ENCODE measurements at regions not wholly inside any gene's neighbourhood (a gene's known extent, or its start where the extent isn't known, plus 50 kb on each side); places are given as distances from the start of the nearest gene placed in this dataset.

DNA sequence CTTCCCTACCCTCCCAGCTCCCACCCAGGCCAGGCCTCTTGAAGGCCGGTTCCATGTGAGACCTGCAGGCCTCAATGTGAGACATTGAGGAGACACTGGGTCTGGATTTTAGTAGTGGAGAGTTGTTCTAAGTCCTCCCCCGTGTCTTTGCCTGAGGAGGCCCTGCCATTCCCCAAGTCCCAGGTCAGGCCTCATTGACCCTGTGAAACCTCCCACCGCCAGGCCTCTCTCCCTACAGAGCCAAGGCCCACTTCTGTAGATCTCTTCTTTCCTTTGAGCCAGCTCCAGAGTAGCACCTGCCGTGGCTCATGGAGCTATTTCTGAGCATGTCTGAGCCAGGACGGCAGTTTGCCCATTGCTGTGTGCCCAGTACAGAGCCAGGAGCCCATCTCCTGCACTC is 1419.6 kb downstream of the TBC1D22A start:
- no peak for DNase-seq (ENCODE audit: low read depth)
- TF ChIP-seq, protein P1, sequence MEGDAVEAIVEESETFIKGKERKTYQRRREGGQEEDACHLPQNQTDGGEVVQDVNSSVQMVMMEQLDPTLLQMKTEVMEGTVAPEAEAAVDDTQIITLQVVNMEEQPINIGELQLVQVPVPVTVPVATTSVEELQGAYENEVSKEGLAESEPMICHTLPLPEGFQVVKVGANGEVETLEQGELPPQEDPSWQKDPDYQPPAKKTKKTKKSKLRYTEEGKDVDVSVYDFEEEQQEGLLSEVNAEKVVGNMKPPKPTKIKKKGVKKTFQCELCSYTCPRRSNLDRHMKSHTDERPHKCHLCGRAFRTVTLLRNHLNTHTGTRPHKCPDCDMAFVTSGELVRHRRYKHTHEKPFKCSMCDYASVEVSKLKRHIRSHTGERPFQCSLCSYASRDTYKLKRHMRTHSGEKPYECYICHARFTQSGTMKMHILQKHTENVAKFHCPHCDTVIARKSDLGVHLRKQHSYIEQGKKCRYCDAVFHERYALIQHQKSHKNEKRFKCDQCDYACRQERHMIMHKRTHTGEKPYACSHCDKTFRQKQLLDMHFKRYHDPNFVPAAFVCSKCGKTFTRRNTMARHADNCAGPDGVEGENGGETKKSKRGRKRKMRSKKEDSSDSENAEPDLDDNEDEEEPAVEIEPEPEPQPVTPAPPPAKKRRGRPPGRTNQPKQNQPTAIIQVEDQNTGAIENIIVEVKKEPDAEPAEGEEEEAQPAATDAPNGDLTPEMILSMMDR (IDR thresholded peaks at IDR 0.05; ENCODE audit: control insufficient read depth, insufficient read depth, low read depth, low read length, missing control alignments) = no peak
- H3K4me3 ChIP-seq (ENCODE audit: control insufficient read depth, low read depth, low read length) = no peak overlapping the region

DNA sequence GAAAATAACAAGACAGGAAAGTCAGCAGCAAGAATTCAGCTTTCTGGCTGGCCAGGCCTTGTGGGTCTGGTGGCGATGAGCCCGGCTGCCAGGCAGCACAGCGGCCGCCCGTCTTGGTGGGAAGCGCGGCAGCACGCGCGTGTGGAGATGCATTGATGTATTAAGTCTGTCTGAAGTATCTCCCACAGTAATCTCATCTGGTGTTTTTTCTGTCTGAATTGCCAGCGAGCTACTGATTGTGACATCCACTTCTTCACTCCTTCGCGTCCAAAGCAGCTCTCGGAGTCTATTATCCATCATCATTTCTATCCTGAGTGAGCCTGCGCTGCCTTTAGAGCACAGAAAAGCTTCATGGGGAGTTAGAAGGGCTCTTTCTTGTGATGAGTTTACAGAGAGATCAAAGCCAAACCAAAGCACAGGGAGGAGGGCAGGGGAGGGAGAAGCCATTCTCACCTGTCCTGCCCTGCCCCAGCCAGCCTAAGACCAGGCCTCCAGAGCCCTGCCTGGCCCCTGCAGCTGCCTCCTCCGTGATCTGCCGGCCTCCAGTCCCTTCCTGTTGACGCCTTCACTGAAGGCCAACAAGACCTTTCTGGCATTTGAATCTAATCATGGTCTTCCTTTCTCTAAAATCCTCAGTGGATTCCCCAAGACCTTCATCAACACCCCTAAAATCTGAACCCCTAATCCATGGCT is 1419.0 kb downstream of the TBC1D22A start:
- no peak overlapping the region for H3K4me3 ChIP-seq (ENCODE audit: control insufficient read depth, low read depth, low read length)
- DNase-seq (ENCODE audit: low read depth) = no peak
- TF ChIP-seq, protein P1 (IDR thresholded peaks at IDR 0.05; ENCODE audit: control insufficient read depth, insufficient read depth, low read depth, low read length, missing control alignments) = no peak

DNA sequence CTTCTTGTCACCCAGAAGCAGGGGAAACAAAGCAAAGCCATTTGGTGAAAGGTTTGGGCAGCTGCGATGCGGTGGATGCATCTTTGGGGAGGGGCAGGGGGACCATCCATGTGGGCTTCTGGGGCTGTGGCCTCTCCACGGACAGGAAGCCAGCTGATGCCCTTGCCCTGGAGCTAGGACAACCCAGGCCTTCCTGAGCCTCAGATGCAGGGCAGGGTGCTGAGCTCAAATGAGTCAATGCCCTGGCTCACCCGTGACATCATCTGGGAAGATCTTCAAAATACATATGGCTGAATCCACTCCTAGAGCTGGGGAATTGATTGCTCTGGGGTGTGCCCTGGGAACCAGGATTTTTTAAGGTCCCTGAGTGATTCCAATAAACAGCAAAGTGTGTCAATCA is 1418.2 kb downstream of the TBC1D22A start:
- TF ChIP-seq, protein P1 (IDR thresholded peaks at IDR 0.05; ENCODE audit: control insufficient read depth, insufficient read depth, low read depth, low read length, missing control alignments) = no peak
- no peak overlapping the region for H3K4me3 ChIP-seq (ENCODE audit: control insufficient read depth, low read depth, low read length)
- no peak for DNase-seq (ENCODE audit: low read depth)

DNA sequence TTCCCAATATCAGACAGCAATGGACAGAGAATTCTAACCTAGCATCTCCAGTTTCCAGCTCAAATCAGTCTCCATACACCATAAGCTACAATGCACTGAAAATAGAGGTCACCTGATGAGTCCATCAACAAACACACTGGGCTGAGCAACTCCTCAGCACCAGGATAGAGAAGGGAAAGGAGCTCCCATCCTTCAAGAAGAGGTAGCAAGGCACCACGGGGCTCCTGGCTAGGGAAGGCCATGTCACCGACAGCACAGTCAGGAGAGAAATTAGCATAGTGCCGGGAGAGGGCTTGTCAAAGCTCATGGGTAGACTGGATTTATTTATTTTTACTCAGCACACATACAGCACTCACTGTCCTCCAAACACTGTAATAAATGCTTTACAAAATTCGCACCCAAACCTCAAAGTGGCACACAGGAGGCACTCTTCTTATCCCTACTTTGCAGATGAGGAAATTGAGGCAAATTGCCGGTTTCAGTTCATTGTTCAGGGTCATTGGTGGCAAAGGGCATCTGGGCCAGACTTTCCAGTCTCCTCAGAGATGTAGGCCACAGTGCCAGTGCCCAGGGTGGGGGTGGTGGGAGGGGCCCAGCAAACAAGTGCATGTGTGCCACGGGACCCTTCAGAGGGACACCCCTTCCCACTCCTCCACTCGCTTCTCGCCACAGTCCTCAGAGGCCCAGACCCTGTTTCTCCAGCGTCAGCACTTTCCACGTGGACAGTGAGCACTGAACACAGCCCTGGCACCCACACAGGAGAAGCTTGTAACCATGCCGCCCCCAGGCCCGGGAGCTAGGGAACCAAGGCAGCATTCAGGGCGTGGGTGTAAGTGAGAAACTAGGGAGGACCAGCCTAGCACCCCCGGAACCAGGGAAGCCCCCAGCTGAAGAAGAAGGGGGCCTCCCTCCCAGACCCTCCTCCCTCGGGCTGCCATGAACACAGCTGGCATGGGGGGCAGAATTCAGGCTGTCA is 1417.4 kb downstream of the TBC1D22A start:
- H3K4me3 ChIP-seq (ENCODE audit: control insufficient read depth, low read depth, low read length) = no peak overlapping the region
- DNase-seq (ENCODE audit: low read depth) = no peak
- TF ChIP-seq, protein P1 (IDR thresholded peaks at IDR 0.05; ENCODE audit: control insufficient read depth, insufficient read depth, low read depth, low read length, missing control alignments) = no peak

DNA sequence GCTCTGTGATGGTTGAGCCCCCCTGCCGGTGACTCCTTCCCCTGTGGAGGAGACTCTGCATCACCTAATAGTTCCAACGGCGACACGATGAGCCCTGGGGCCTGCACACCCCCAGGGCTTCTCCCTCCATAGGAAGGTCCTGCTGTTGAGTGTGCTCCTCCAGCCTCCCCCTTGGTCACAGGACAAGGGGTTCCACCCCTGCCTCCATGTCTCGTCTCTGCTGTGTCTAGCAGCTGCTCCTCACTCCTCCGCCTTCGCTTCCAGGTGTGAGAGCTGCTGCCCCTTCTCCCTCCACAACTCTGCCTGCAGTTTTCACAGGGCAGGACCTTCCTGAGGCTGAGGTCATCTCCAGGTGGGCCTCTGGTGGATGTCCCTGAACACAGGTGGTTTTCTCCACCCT is 1416.1 kb downstream of the TBC1D22A start:
- no peak for DNase-seq (ENCODE audit: low read depth)
- no peak overlapping the region for H3K4me3 ChIP-seq (ENCODE audit: control insufficient read depth, low read depth, low read length)
- TF ChIP-seq, protein P1 (IDR thresholded peaks at IDR 0.05; ENCODE audit: control insufficient read depth, insufficient read depth, low read depth, low read length, missing control alignments) = no peak

DNA sequence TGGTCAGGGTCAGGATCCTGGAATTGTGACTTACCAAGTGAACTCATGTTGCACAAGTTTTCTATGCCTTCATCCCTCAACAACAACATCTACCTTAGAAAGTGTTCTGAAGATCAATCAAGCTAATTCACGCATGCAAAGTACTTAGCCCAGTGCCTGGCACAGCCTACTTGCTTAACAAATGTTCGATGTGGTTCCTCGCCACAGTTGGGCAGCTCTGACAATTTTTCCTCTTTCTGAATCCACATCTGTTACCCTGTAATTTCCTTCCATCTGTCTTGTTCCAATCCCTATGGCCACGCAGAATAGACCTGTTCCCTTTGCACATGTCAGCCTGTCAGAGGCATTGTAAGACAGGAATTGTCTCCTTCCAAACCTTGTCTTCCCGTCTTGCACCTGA is 1415.2 kb downstream of the TBC1D22A start:
- TF ChIP-seq, protein P1 (IDR thresholded peaks at IDR 0.05; ENCODE audit: control insufficient read depth, insufficient read depth, low read depth, low read length, missing control alignments) = no peak
- no peak overlapping the region for H3K4me3 ChIP-seq (ENCODE audit: control insufficient read depth, low read depth, low read length)
- no peak for DNase-seq (ENCODE audit: low read depth)

Measured in AG09309 (cell line).